CD1c-positive myeloid dendritic cell (primary cell): ENCODE measurements at regions not wholly inside any gene's neighbourhood (a gene's known extent, or its start where the extent isn't known, plus 50 kb on each side); places are given as distances from the start of the nearest gene placed in this dataset.
A peak's percentile ranks its signal among the peaks of the same experiment; 100 is the strongest.

Source experiments
- DNase-seq: peaks from one replicate; pipeline ENCODE4 v3.0.0-alpha.2; 2016; ENCODE audit errors: extremely low spot score

- DNase-seq = no peak
Measured at GRCh38 chr18:24672165-24672941, 211.9 kb downstream of the HRH4 start.

GRCh38 chr18:24674200-24674599, 213.8 kb downstream of the HRH4 start:
- DNase-seq = no peak

GRCh38 chr18:24674605-24675004, 214.2 kb downstream of the HRH4 start:
- no peak for DNase-seq

GRCh38 chr18:24677011-24677410, 216.6 kb downstream of the HRH4 start:
- no peak for DNase-seq

- DNase-seq = no peak
Measured at GRCh38 chr18:24678107-24678506, 217.7 kb downstream of the HRH4 start.

- no peak for DNase-seq
Measured at GRCh38 chr18:24678626-24679025, 218.2 kb downstream of the HRH4 start.

- DNase-seq = no peak
Measured at GRCh38 chr18:24679062-24679461, 218.6 kb downstream of the HRH4 start.

- DNase-seq = no peak
Measured at GRCh38 chr18:24683925-24684324, 223.5 kb downstream of the HRH4 start.

GRCh38 chr18:24685254-24685959, 225.0 kb downstream of the HRH4 start:
- no peak for DNase-seq

- no peak for DNase-seq
Measured at GRCh38 chr18:24695168-24695567, 234.7 kb downstream of the HRH4 start.

- DNase-seq = no peak
Measured at GRCh38 chr18:24702001-24702515, 241.6 kb downstream of the HRH4 start.

- no peak for DNase-seq
Measured at GRCh38 chr18:24703316-24703715, 242.9 kb downstream of the HRH4 start.

- no peak for DNase-seq
Measured at GRCh38 chr18:24704946-24705630, 244.7 kb downstream of the HRH4 start.

- no peak for DNase-seq
Measured at GRCh38 chr18:24710474-24710873, 250.0 kb downstream of the HRH4 start.

- no peak for DNase-seq
Measured at GRCh38 chr18:24719791-24720190, 259.4 kb downstream of the HRH4 start.

- DNase-seq = no peak
Measured at GRCh38 chr18:24721388-24721787, 261.0 kb downstream of the HRH4 start.

GRCh38 chr18:24725644-24726415, 265.4 kb downstream of the HRH4 start:
- DNase-seq = no peak

- DNase-seq = peak; percentile 64
Measured at GRCh38 chr18:24726727-24727492, 266.5 kb downstream of the HRH4 start.

GRCh38 chr18:24727685-24728084, 267.2 kb downstream of the HRH4 start:
- no peak for DNase-seq

- DNase-seq = no peak
Measured at GRCh38 chr18:24731158-24731557, 270.7 kb downstream of the HRH4 start.

- DNase-seq = no peak
Measured at GRCh38 chr18:24731981-24732380, 271.5 kb downstream of the HRH4 start.
